GM12874 (cell line): ENCODE measurements at regions not wholly inside any gene's neighbourhood (a gene's known extent, or its start where the extent isn't known, plus 50 kb on each side); places are given as distances from the start of the nearest gene placed in this dataset.

Experiments used
- CTCF ChIP-seq: IDR thresholded peaks from 2 replicates; pipeline ENCODE4 v1.5.1; 2011; ENCODE audit warnings: low read depth, mild to moderate bottlenecking, control low read depth, low read length, moderate library complexity; ENCODE audit not compliant: insufficient read depth

GRCh38 chr9:99465231-99465907 is 243.3 kb downstream of the SEC61B start:
- no peak for TF ChIP-seq CTCF

GRCh38 chr9:99466104-99466503 is 244.0 kb downstream of the SEC61B start:
- TF ChIP-seq CTCF: no peak

- no peak for TF ChIP-seq CTCF
These were observed 244.7 kb downstream of the SEC61B start for GRCh38 chr9:99466781-99467180.

GRCh38 chr9:99471033-99471432 is 249.0 kb downstream of the SEC61B start:
- TF ChIP-seq CTCF: no peak

GRCh38 chr9:99472240-99472915 is 250.3 kb downstream of the SEC61B start:
- no peak for TF ChIP-seq CTCF

- TF ChIP-seq CTCF: no peak
These were observed 250.8 kb downstream of the SEC61B start for GRCh38 chr9:99472916-99473245.

- no peak for TF ChIP-seq CTCF
These were observed 252.1 kb downstream of the SEC61B start for GRCh38 chr9:99474186-99474585.
